ENCODE measurements at regions not wholly inside any gene's neighbourhood (a gene's known extent, or its start where the extent isn't known, plus 50 kb on each side); places are given as distances from the start of the nearest gene placed in this dataset.
"Not testable (repeated sequence)": the region's sequence is repeated elsewhere in the genome, so short reads cannot be mapped to it uniquely, and the experiment has no call there.

DNA sequence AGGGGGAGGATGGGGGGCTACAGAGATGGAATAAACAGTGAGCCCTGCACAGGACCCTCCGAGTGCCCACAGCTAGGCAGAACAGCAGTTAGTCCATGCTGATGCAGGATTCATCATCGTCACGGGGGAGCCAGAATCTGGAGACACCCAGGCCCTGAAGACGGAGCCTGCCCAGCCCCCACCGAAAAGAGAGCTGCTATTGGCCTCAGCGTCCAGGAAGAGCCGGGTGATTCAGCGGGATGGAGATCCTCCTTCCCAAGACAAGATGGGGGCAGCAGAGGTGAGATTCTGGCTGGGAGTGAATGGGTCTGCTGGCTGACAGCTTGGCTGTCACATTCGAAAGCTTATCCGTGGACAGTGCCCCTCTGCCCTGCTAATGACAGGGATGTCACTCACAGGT is 133.6 kb upstream of the CRHR1 start:
- DNase-seq: peak; percentile 27

DNA sequence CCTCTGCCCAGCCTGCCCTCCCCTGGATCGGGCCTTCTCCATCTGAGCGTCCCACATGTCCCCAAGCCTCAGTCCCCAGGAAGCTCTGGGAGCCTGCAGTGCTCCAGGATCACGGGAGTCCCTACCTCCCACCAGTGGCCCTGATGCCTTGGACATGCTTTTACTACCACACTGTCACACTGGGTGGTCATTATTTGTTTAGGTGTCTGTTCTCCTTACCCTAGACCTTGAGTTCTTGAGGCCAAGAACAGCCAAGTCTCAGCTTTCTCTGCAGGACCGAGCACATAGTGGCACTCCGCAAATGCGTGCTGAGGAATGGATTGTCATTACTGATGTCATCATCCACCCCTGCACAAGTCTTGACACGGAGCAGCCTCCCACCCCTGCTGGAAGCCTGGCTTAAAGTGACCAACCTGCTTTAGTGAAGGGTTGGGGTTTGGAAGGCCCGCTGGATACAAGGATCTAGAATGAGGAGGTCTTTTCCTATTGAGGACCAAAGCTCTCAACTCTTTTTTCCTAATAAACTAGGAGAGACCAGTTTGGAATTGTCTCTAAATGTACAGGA is 132.9 kb upstream of the CRHR1 start:
- no peak for DNase-seq

GRCh38 chr17:45653616-45654015 is 130.5 kb upstream of the CRHR1 start:
- no peak for DNase-seq

DNA sequence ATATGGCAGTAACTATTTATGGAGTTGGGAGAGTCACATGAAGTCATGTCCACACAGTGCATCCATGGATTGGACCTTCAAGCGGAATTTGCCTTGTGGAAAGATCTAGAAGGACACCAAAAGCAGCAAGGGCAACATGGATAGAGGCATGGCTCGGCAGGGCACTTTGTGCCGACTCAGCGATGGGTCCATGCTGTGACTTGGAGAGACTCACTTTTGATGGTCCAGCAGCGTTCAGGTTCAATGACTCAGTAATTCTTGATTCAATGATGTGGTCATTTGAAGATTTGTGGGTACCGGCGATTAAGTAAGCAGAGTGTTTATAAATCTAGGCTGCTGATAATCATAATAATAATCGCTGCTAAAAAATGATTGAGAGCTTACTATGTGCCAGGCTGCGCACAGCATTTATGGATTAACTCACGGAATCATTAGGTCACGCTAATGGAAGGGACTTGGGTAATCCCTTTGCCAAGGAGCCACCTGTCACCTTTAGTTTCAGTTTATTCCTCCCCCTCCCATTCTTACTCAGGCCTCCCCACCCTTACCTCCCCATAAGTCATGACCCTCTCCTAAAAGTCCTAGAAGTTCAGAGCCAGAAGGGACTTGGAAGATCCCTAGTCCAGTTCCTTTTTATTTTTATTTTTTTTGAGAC is 127.5 kb upstream of the CRHR1 start:
- DNase-seq: no peak

DNA sequence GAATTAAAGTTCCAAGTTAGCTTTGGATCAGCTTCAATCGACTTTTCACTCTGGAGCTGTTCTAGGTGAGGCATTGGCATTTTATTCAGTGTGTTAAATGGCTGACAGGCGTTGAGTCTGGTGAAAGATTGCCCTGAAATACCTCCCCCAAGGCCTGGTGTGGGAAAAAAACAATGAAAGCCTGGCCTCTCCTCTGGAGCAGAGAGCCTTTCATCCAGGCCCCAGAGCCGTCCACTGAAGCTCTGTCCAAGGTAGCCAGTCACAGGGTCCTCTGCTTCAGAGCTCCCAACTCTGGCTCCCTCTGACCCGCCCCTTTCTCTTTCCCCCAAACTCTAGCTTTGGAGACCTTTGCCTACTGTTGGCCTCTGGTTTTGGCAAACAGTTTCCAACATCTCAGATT is 123.6 kb upstream of the CRHR1 start:
- no peak for DNase-seq

DNA sequence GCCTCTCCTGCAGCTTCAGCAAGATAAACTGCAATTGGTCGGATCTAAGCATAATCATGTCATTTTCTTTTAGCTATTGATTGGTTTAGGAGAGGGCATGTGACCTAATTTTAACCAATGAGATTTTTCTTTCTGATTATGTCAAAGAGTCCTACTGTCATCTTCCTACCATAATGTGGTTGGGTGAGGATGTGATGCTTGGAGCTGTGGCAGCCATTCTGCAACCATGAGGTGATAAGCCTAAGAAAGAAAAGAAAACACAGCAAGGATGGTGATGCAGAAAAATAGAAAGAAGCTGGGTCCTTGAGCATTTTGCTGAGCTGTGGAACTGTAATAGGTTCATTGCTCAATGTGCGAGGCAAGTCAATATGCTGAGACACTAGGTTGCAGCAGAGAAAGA is 121.7 kb upstream of the CRHR1 start:
- no peak for DNase-seq

- no peak for DNase-seq
Measured at GRCh38 chr17:45663772-45664171, 120.3 kb upstream of the CRHR1 start.

GRCh38 chr17:45664921-45665320 is 119.2 kb upstream of the CRHR1 start:
- no peak for DNase-seq

- DNase-seq: no peak
Measured at GRCh38 chr17:45666046-45666600, 118.0 kb upstream of the CRHR1 start.

DNA sequence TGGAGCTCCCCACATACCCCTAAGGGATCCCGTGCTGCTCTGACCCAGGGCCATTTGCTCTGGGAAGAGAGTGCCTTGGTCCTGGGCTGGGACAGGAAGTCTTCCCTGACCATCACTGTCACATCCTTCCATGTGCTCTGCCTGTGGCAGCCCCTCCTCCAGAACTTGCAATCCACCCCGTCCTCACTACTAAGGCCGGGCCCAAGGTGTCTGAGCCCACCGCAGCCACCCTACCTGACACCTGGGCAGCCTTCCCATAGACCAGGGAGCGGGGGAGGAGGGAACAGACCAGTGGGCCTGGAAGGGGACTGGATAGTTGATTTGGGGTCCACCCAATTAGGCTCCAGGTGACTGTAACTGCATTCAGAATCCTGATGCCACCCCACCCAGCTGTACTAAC is 117.5 kb upstream of the CRHR1 start:
- DNase-seq: no peak

DNA sequence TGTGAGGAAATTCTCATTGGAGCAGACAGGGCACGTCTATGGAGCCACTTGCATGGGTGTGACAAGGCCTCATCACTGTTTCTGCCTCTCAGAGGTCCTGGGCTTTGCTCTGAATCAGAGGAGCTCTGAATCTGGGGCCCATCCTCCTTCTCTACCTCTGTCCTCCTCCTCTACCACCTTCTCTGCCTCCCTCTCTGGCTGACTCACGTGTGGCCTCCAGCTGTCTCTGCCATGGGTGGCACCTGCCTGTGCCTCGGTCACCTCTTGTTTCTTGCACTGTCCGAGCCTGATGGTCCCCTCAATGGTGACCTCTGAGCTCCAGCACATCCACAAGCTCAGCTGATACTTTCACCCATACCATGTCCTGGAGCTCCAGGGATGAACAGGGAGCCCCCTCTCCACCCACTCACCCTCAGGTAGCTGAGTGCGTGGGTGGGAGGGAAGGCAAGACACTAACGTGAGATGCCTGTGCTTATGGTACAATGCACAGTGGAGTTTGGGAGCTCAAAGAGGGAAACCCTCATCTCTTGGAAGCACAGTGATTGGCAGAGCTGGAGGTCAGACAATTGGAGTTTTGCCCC is 116.4 kb upstream of the CRHR1 start:
- no peak for DNase-seq

DNA sequence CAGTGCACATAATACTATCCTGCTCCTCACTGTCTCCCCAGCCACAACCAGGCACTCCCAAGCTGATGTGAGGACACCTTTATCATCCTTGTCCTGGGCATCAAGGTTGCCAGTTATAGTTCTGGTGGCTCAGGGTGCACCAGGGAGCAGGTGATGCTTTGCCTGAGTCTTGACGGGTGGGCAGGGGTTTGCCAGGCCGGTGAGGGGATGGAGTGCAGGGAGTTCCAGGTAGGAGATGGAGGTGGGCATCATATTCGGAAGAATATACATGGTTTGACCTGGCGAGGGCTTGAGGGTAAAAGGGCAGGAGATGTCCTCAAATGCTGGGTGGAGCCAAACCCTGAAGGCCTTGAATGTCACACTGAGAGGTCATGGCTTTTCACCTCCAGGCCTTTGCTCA is 115.8 kb upstream of the CRHR1 start:
- no peak for DNase-seq

DNA sequence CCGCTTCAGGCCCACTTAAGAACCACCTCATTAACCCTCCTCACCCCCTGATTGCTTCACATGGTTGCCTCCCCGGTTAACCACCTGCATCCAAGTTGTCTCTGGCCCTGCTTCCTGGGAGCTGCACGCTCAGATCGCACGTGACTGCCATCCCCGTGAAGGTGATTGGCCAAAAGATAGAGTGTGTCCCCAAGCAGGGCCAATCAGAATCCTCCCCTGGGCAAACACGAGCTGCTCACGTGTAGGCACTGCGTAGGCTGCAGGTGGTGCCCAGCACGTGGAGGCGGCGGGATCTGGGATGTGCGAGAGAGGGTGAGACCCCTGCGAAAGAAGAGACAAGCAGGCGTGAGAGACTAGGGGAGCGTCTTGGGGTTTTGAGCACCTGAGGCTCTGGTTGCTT is 111.8 kb upstream of the CRHR1 start:
- DNase-seq: no peak

GRCh38 chr17:45672792-45673191 is 111.3 kb upstream of the CRHR1 start:
- no peak for DNase-seq

DNA sequence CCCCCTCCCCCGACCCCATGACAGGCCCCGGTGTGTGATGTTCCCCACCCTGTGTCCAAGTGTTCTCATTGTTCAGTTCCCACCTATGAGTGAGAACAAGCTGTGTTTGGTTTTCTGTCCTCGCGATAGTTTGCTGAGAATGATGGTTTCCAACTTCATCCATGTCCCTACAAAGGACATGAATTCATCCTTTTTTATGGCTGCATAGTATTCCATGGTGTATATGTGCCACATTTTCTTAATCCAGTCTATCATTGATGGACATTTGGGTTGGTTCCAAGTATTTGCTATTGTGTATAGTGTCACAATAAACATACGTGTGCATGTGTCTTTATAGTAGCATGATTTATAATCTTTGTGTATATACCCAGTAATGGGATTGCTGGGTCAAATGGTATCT is 110.4 kb upstream of the CRHR1 start:
- DNase-seq: not testable (repeated sequence)

DNA sequence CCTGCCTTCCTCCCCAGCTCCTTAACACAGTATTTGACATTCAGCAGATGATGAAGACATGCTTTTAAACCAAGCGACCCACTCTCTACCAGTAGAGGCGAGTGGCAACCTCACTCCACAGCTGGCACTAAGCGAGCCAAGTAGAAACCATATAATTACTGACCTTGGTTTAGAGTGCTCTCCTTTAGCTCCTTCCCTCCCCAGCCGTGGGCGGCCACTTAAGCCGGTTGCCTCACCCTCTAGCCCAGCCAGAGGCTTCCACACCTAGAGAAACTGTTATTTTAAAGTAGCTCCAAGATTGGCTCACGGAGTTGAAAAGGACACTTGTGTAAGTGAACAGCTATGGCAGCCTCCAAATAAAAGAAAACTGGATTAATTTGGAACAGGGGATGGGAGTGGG is 109.1 kb upstream of the CRHR1 start:
- peak; percentile 72 for DNase-seq

GRCh38 chr17:45675892-45676291 is 108.2 kb upstream of the CRHR1 start:
- DNase-seq: no peak

GRCh38 chr17:45676695-45677094 is 107.4 kb upstream of the CRHR1 start:
- no peak for DNase-seq

DNA sequence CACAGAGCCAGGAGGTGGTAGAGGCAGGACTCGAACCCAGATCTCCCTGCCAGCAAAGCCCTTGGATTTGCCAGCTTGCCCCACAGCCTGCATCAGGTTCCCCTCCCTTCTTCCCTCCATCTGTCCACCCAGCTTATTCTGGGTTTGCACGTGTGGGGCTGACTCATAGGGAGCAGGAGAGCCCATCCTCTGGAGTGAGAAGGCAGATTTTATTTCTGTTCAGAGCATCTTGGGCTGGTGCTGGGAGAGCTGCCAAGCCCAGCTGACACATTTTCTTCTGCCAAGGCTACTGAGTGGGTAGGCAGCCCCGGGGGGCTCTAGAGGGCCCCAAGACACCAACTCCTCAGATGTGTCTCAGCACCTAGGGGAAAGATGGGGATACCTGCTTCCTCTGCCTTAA is 106.3 kb upstream of the CRHR1 start:
- no peak for DNase-seq

DNA sequence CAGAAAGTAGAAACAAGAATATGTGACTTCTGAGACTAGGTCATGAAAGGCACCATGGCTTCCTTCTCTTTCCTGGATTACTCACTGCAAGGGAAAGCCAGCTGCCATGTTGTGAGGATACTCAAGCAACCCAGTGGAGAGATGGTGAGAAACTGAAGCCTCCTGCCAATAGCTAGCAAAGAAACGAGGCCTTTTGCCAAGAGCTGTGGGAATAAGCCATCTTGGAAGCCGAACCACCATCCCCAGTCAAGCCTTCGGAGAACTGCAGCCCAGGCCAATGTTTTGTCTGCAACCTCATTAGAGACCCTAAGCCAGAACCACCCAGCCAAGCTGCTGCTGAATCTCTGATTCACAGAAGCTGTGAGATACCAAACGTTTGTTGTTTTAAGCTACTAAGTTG is 104.7 kb upstream of the CRHR1 start:
- no peak for DNase-seq

DNA sequence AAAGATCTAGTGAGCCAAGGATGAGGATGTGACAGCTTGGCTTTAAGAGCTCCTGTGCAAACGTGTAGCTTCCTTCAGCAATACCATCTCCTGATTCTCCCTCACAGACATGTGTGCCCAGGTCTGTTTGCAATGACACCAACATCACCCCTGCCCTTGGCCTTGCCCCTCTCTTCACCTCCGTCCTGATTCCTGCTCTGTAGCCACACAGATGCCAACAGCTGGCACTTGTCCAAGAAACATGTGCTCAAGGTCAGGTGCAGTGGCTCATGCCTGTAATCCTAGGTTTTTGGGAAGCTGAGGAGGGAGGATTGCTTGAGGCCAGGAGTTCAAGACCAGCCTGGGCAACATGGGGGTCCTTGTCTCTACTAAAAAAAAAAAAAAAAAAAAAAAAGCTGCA is 103.8 kb upstream of the CRHR1 start:
- no peak for DNase-seq

GRCh38 chr17:45681706-45682105 is 102.4 kb upstream of the CRHR1 start:
- no peak for DNase-seq

- no peak for DNase-seq
Measured at GRCh38 chr17:45686250-45686649, 97.9 kb upstream of the CRHR1 start.

GRCh38 chr17:45687594-45687993 is 96.5 kb upstream of the CRHR1 start:
- DNase-seq: no peak

- no peak for DNase-seq
Measured at GRCh38 chr17:45688353-45688752, 95.8 kb upstream of the CRHR1 start.

Data from NCI-H2227 treated with DMSO at 0.1 percent for 48 hours (cell line).